DMS53 treated with DMSO at 0.1 percent for 48 hours (cell line): ENCODE measurements at regions not wholly inside any gene's neighbourhood (a gene's known extent, or its start where the extent isn't known, plus 50 kb on each side); places are given as distances from the start of the nearest gene placed in this dataset.
"Not testable (repeated sequence)": the region's sequence is repeated elsewhere in the genome, so short reads cannot be mapped to it uniquely, and the experiment has no call there.

Experiments
- DNase-seq: peaks from one replicate; lab custom pipeline; 2025; ENCODE audit not compliant: unreplicated experiment; lab: John Stamatoyannopoulos, UW

DNA sequence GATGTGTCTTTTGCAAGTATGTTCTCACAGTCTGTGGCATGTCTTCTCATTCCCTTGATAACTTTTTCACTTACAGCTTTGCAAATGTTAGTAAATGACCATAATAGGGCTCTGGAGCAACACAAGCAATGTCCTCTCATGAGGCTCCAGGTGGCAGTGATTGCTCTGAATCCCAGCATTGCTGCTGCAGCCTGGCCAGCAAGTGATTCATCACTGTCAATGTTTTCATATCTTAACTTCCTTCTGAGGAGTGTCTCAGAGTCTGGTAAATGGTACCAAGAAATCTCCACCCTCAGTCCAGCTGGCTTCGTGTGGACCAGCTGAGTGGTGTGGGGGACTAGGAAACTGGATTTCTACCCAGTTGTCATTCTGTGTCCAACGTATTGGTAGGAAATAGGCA, 139.6 kb downstream of the MYLK4 start:
- no peak for DNase-seq

DNA sequence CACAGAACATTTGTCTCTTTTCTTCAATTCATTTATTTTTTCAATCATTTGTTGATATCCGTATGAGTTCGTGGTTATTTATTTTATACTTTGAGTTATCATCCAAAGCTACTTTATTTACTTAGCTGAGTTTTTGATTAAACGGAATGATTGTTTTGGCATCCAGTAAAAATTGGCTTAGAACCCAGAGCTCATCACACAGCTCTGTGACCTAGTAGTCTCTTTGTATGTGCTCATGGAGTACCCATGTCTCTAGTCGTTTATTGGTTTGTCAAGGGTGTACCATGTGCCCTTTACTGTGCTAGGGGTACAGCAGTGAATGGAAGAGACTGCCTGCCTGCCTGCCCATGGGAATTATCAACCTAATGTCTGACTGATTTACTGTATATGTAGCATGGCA, 142.2 kb downstream of the MYLK4 start:
- no peak for DNase-seq

DNA sequence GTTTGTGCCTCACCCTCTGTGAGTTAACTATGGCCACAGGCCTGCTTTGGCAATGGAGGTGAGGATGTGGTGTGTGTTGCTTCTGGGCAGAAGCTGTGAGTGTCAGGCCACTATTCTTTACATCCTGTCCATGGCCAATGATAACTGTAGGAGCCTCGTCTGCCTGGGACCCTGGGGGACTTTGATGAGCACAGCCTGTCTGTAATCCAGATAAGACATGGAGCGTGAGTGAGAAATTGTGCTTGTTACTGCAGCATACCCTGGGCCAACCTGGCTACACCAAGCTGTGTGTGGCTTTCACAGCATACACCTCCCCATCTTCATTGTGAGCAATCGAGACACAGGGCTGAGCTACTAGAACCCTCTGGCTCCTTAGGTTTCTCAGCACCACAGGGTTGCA, 150.4 kb downstream of the MYLK4 start:
- DNase-seq: no peak

DNA sequence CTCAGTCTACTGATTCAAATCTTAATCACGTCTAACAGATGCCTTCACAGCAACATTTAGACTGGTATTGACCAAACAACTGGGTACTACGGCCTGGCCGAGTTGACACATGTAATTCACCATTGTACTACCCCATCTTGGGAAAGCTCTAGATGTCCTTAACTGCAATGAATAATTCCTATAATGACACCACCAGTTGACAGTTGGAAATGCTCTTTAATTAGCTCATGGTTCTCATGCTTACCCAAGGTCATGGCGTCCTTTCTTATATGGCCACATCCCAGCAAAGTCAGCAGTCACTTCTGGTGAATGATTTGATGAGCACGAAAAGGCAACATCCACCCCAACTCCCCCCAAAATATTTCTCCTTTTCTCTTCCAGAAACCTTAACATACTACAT, 150.9 kb downstream of the MYLK4 start:
- DNase-seq: no peak

DNA sequence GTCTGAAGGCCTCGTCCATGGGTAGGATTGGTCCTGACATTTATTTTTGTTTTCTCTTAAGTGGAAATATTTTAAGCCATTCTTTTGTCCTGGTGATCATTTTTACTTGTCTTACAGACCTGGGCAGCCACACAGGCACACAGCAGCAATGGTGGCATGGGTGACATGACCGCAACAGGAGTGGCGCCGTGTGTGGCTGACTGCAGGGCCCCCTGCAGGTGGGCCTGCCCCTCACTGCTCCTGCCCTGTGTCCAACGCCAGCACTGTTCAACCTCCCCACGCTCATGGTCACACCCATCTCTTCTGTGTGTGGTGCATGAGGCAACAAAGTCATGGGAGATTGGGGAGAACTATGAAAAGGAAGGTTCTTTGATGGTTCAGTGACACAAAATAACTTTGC, 151.9 kb downstream of the MYLK4 start:
- DNase-seq: no peak

DNA sequence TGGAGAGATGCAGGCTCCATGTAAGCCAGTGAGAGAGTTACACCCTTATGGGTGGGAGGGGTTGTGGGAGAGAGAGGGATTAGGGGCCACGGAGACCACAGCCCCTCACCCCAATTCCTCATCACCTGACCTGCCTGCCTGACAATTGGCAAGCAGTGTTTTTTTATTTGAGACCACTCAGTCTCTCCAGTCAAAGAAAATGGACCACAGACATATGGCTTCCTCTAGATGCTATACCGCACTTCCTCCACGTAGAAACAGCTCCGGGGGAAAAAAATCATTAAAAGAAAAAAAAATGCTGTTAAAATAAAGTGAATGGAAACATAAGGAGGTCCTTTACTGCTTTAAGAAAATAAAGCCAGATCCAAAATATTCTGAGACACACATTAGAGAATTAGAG, 152.7 kb downstream of the MYLK4 start:
- DNase-seq: no peak

DNA sequence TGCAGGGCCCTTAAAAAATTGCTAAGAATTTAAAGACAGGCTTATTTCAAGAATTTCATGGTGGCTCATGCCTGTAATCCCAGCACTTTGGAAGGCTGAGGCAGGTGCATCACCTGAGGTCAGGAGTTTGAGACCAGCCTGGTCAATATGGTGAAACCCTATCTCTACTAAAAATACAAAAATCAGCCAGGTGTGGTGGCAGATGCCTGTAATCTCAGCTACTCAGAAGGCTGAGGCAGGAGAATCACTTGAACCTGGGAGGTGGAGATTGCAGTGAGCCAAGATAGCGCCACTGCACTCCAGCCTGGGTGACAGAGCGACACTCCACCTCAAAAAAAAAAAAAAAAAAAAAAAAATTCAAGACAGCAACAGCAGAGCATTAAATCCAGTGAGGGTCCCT, 153.3 kb downstream of the MYLK4 start:
- not testable (repeated sequence) for DNase-seq

- no peak for DNase-seq
These were observed 154.5 kb downstream of the MYLK4 start for GRCh38 chr6:2596222-2596621.

GRCh38 chr6:2594868-2595267, 155.9 kb downstream of the MYLK4 start:
- DNase-seq: no peak

DNA sequence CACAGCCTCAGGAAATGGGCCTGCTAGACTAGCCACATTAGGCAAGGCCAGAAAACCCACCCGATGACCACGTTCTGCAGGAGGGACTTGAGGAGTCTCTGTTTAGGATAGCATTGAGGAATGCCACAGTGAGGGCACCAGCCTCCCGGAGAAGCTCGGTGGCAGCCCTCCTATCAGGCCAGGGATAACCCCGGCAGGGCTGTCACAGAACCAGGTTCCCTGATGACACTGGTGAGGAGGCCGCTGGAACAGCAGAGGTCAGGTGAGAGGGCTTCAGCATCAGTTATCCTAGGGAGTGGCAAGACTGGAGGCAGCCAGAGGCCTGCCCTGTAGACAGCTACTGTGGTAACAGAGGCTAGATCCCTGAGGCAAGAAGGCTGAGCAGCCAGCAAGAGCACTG, 157.6 kb downstream of the MYLK4 start:
- no peak for DNase-seq

GRCh38 chr6:2589171-2589661, 161.5 kb downstream of the MYLK4 start:
- DNase-seq: no peak

DNA sequence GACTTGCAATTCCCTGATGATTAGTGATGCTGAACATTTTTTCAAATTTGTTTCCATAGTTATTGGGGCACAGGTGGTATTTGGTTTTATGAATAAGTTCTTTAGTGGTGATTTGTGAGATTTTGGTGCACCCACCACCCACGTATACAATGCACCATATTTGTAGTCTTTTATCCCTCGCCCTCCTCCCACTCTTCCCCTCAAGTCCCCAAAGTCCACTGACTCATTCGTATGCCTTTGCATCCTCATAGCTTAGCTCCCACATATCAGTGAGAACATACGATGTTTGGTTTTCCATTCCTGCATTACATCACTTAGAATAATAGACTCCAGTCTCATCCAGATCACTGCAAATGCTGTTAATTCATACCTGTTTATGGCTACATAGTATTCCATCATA, 167.3 kb downstream of the MYLK4 start:
- DNase-seq: no peak

DNA sequence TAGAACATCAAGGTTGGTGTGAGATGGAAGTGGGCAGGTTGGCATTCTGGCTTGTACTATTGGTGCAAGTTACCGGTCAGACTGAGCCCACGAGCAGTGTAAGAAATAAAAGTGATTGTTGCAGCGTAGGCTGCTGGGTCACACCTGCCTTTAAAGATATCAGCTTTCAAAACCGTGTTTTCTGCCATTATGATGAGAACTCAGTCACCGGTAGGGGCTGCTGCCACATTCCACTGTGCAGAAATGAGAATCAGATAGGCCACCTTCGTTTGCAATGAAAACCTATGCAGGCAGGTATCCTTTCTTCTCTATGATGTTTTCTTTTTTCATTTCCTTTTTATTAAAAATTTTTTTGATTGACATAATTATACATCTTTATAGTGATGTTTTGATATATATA, 168.5 kb downstream of the MYLK4 start:
- DNase-seq: no peak

DNA sequence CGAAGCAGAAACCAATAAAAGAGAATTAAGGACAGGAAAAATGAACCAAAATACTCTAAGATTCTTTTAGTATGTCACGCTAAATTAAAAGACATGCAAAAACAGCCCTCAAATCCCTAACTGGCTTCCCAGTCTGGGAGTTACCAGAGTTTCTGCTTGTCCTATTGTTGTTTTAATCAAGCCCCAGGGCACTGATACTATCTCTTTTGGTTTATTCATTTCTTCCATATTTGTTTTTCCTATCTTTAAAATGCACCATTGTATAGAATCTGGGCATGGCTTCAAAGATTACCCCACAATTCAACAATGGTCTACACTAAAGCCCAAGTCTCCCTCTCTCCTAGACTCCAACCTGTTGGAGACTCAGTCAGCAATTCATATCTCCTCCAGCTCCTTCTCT, 169.1 kb downstream of the MYLK4 start:
- no peak for DNase-seq

DNA sequence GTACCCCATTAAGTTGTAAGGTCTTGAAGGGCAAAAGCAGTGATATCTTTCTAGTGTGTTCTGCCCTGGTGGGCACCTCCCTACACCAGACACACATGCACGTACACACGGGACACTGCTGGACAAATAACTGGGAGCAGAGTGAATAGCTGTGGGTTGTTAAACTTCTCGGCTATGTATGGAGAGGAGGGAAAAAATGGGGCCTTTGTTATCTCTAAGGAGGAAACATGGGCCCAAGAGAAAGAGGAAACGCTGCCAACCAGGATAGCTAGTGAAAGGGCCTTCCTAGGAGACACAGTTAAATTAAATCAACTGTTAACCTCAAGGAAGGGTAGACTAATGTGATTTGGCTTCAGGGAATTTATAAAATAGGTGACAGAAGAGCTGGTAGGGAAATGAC, 169.7 kb downstream of the MYLK4 start:
- DNase-seq: no peak

DNA sequence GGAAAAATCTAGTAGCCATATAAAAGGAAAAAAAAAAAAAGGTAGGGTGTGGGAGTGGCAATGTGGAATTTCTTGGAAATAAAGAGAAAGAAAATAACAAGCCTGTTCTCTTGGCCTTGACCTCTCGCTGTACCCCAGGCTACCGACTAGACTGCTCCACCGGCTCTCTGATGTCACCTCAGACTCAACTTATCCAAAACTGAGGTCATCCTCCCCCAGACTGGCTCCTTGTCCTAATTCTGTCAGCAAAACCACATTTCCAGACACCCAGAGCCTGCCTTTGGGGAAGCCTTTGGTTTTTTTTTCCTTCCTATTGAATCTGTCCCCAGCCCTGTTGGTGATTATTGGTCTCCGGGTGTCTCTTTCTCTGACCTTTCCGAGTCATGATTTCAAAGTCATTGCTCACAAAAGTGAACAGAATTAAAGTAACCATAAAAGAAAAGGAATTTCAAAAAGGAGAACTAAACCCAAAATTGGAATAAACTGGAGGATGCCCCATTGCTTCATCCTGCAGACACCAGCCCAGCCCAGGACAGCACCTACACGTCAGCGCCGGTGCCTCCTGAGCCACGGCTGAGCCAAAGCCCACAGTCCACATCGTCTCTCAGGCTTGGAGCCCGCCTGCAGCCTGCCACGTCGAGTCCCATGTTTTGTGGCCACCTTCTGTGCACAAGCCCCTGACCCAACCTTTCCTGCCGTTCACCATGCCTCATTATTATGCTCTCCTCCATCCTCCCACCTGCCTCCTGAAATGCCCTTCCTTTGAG, 170.7 kb downstream of the MYLK4 start:
- no peak for DNase-seq

GRCh38 chr6:2579241-2579761, 171.4 kb downstream of the MYLK4 start:
- DNase-seq: no peak

DNA sequence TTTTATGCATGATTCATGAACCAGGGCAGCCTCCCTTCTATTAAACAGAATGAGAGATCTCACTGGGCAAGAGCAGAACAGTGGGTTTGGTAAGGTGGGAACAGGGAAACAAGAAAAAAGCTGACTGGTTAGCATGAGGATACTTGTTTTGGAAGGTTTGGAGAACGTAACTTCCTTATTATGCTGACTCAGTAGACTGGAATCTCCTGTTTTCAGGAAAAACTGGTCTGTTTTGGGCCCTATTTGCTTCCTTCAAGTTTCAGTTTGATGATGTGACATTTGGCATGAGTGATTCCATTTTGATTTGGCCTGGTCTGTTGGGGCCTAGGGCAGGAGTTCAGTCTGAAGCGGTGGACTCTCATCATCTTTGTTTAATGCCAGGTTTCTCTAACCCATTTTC, 172.0 kb downstream of the MYLK4 start:
- DNase-seq: no peak

DNA sequence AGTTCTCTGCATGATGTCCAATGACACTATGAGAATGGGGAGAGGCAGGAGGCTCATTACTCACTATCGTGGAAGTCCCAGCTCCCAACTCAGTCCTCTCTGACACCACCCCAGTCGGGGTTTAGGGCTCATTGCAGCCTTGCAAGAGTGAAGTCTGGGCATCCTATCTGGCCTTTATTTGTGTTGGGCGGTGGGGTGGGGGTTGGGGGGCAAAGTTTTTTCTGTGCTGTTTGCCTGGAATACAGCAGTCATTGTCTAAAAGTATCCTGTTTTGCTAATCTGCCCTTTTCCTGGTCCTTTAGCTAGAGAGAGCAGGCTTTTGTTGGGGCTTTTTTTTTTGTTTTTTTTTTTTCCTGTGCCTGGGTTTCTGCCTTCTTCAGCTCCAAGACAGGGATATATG, 174.2 kb downstream of the MYLK4 start:
- DNase-seq: no peak

DNA sequence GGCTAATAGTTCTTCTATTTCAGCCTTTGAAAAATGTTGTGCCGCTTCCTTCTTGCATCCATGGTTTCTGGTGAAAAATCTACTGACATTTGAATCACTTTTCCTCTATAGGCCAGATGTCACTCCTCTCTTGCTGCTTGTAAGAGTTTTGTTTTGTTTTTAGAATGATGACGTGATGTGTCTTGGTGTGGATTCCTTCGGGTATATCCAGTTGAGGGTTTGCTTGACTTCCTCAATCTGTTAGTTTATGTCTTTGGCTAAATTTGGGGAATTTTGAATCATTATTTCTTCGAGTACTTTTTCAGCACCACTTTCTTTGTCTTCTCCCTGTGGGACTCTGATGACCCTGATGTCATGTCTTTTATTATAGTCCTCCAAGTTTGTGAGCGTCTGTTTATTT, 175.5 kb downstream of the MYLK4 start:
- no peak for DNase-seq

GRCh38 chr6:2569420-2569819, 181.3 kb downstream of the MYLK4 start:
- DNase-seq: not testable (repeated sequence)

- DNase-seq: no peak
These were observed 184.7 kb downstream of the MYLK4 start for GRCh38 chr6:2566048-2566447.

DNA sequence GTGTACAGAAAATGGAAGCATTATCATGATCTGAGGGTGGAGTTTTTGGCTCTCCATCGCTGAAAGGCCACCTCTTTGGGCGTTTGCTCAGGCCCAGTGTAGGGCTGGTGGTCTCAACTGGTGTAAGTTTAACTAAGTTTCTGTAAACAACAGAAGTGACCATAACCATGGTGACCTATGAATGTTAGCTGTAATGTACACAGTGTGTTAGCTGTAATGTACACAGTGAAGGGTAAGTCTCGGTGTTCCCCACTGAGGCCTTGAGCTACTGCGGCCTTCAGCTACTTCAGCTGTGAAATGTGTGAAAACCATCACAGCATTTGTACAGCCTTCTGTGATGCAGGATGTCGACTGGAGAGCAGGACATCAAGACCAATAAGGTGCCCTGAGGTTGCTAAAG, 185.2 kb downstream of the MYLK4 start:
- no peak for DNase-seq
